Lower lobe of right lung (tissue), 2 donors: ENCODE measurements at regions not wholly inside any gene's neighbourhood (a gene's known extent, or its start where the extent isn't known, plus 50 kb on each side); places are given as distances from the start of the nearest gene placed in this dataset.
"Not testable (repeated sequence)": the region's sequence is repeated elsewhere in the genome, so short reads cannot be mapped to it uniquely, and the experiment has no call there.

Source experiments
- ATAC-seq, 2 donors: fragments of 200-7000 bp; cut with Tn5 transposase; one replicate each; pipeline ENCODE4 v1.9.1; 2020 to 2022; ENCODE audit warnings: mild to moderate bottlenecking in 2 of 2, moderate library complexity in 2 of 2
- DNase-seq: peaks from one replicate; pipeline ENCODE4 v3.0.0-alpha.2; 2020
- H3K27ac ChIP-seq: fragments of 200-600 bp; one replicate; pipeline ENCODE4 v1.8.0; 2022
- H3K27me3 ChIP-seq: fragments of 200-600 bp; one replicate; pipeline ENCODE4 v1.8.0; 2022; ENCODE audit warnings: low read depth
- H3K36me3 ChIP-seq: fragments of 200-600 bp; one replicate; pipeline ENCODE4 v1.8.0; 2022; ENCODE audit warnings: mild to moderate bottlenecking
- H3K4me1 ChIP-seq: fragments of 200-600 bp; one replicate; pipeline ENCODE4 v1.8.0; 2022
- H3K4me3 ChIP-seq: fragments of 200-600 bp; one replicate; pipeline ENCODE4 v1.8.0; 2022; ENCODE audit warnings: mild to moderate bottlenecking
- H3K9me3 ChIP-seq: fragments of 200-600 bp; one replicate; pipeline ENCODE4 v1.8.0; 2022
- CTCF ChIP-seq: fragments of 200-600 bp; IDR thresholded peaks from one replicate; pipeline ENCODE4 v1.8.0; 2022; ENCODE audit warnings: antibody characterized with exemption, mild to moderate bottlenecking
- intact Hi-C: fragments of 100-400 bp; cut with DNase I; formaldehyde crosslinking; loops from one replicate; pipeline ENCODE4 v1.11.0; 2022
- donor health status: DM: no; HTN: yes; CAD: no; lungs with severe emphysema.

- no peak overlapping the region for H3K27ac ChIP-seq
- ATAC-seq (no peak), DNase-seq (no peak)
- H3K27me3 ChIP-seq = no peaks in the 10 kb centered on the region
- intact Hi-C loops = no loop called here
- H3K9me3 ChIP-seq = no peaks in the 10 kb centered on the region
- H3K36me3 ChIP-seq = no peaks in the 10 kb centered on the region
- no peak for TF ChIP-seq CTCF
- H3K4me1 ChIP-seq = no peaks in the 10 kb centered on the region
- no peak overlapping the region for H3K4me3 ChIP-seq
These were observed 186.6 kb upstream of the IGFBP3 start for GRCh38 chr7:46107610-46108217.

GRCh38 chr7:46100521-46100920, 179.4 kb upstream of the IGFBP3 start:
- Histone ChIP-seq H3K4me3 (no peak overlapping the region), H3K27me3 (no peaks in the 10 kb centered on the region), H3K36me3 (no peaks in the 10 kb centered on the region), H3K9me3 (no peaks in the 10 kb centered on the region), H3K4me1 (no peaks in the 10 kb centered on the region), H3K27ac (no peak overlapping the region)
- TF ChIP-seq CTCF = no peak
- no peak for ATAC-seq
- no peak for DNase-seq
- intact Hi-C loops = no loop called here

GRCh38 chr7:46099076-46099475, 178.0 kb upstream of the IGFBP3 start:
- Histone ChIP-seq H3K4me3 (no peak overlapping the region), H3K9me3 (no peaks in the 10 kb centered on the region), H3K36me3 (no peaks in the 10 kb centered on the region), H3K27me3 (no peaks in the 10 kb centered on the region), H3K4me1 (no peaks in the 10 kb centered on the region), H3K27ac (no peak overlapping the region)
- TF ChIP-seq CTCF = no peak
- intact Hi-C loops = no loop called here
- DNase-seq = no peak
- ATAC-seq = no peak

- H3K27ac ChIP-seq = no peak overlapping the region
- no peak for TF ChIP-seq CTCF
- DNase-seq (no peak), ATAC-seq (no peak)
- no peaks in the 10 kb centered on the region for H3K36me3 ChIP-seq
- intact Hi-C loops = no loop called here
- no peak overlapping the region for H3K4me3 ChIP-seq
- no peaks in the 10 kb centered on the region for H3K4me1 ChIP-seq
- no peaks in the 10 kb centered on the region for H3K9me3 ChIP-seq
- no peaks in the 10 kb centered on the region for H3K27me3 ChIP-seq
These were observed 170.0 kb upstream of the IGFBP3 start for GRCh38 chr7:46091071-46091470.

GRCh38 chr7:46089281-46089680, 168.2 kb upstream of the IGFBP3 start:
- no peak for ATAC-seq

GRCh38 chr7:46088486-46088885, 167.4 kb upstream of the IGFBP3 start:
- H3K36me3 ChIP-seq, ATAC-seq, H3K27ac ChIP-seq, DNase-seq, H3K4me3 ChIP-seq, H3K9me3 ChIP-seq, intact Hi-C loops, H3K27me3 ChIP-seq, H3K4me1 ChIP-seq: not testable (repeated sequence)

More at GRCh38 chr7:46089281-46089680, 168.2 kb upstream of the IGFBP3 start:
- H3K27me3 ChIP-seq = no peaks in the 10 kb centered on the region
- no peaks in the 10 kb centered on the region for H3K4me1 ChIP-seq
- H3K36me3 ChIP-seq = no peaks in the 10 kb centered on the region
- H3K4me3 ChIP-seq = no peak overlapping the region
- no peak for TF ChIP-seq CTCF
- H3K9me3 ChIP-seq = no peaks in the 10 kb centered on the region
- intact Hi-C loops = no loop called here
- no peak overlapping the region for H3K27ac ChIP-seq
- DNase-seq = no peak
